ENCODE measurements at regions not wholly inside any gene's neighbourhood (a gene's known extent, or its start where the extent isn't known, plus 50 kb on each side); places are given as distances from the start of the nearest gene placed in this dataset.
"Not testable (repeated sequence)": the region's sequence is repeated elsewhere in the genome, so short reads cannot be mapped to it uniquely, and the experiment has no call there.

GRCh38 chr5:66284588-66285342, 140.7 kb downstream of the SREK1 start:
- Histone ChIP-seq H3K36me3 (ENCODE audit: control insufficient read depth, insufficient read depth, low read length) (no peaks in the 10 kb centered on the region), H3K4me3 (replicated peaks; ENCODE audit: low read depth, low read length) (no peak overlapping the region), H3K27me3 (replicated peaks; ENCODE audit: control insufficient read depth, insufficient read depth, low read length) (no peaks in the 10 kb centered on the region)
- TF ChIP-seq, protein P1, sequence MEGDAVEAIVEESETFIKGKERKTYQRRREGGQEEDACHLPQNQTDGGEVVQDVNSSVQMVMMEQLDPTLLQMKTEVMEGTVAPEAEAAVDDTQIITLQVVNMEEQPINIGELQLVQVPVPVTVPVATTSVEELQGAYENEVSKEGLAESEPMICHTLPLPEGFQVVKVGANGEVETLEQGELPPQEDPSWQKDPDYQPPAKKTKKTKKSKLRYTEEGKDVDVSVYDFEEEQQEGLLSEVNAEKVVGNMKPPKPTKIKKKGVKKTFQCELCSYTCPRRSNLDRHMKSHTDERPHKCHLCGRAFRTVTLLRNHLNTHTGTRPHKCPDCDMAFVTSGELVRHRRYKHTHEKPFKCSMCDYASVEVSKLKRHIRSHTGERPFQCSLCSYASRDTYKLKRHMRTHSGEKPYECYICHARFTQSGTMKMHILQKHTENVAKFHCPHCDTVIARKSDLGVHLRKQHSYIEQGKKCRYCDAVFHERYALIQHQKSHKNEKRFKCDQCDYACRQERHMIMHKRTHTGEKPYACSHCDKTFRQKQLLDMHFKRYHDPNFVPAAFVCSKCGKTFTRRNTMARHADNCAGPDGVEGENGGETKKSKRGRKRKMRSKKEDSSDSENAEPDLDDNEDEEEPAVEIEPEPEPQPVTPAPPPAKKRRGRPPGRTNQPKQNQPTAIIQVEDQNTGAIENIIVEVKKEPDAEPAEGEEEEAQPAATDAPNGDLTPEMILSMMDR (IDR thresholded peaks at IDR 0.05; ENCODE audit: insufficient read depth, low read length, poor library complexity, severe bottlenecking): no peak
- no peak for DNase-seq (ENCODE audit: extremely low read depth, insufficient read length)

DNA sequence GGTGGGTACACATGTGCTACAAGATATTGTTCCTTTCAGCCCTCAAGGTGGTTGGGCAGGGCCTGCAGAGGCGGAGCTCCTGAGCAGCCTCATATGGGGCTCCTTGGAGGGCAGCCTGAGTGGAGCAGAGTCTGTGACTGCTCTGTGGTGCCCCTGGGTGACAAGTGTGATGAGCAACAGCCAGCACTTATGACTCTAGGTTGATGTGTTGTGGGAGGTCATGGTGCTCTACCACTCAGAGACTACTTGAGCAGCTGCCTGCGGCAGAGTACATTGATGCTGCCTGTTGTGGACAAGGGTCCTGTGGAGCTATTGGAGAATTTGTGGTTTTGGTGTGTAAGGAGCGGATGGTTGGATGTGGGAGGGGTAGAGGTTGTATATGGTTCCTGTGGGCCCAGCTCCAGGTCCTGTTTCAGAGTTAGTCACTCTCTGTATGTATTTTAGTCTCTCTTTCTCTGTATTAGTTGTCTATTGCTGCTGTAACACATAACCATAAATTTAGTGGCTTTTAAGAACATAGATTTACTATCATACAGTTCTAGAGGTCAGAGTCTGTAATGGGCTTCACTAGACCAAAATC, 141.3 kb downstream of the SREK1 start:
- no peak for DNase-seq (ENCODE audit: extremely low read depth, insufficient read length)
- Histone ChIP-seq H3K27me3 (replicated peaks; ENCODE audit: control insufficient read depth, insufficient read depth, low read length) (no peaks in the 10 kb centered on the region), H3K36me3 (ENCODE audit: control insufficient read depth, insufficient read depth, low read length) (no peaks in the 10 kb centered on the region), H3K4me3 (replicated peaks; ENCODE audit: low read depth, low read length) (no peak overlapping the region)
- TF ChIP-seq, protein P1 (IDR thresholded peaks at IDR 0.05; ENCODE audit: insufficient read depth, low read length, poor library complexity, severe bottlenecking): no peak

GRCh38 chr5:66291771-66292170, 147.7 kb downstream of the SREK1 start:
- H3K4me3 ChIP-seq (replicated peaks; ENCODE audit: low read depth, low read length): no peak overlapping the region
- DNase-seq (ENCODE audit: extremely low read depth, insufficient read length): no peak
- H3K27me3 ChIP-seq (replicated peaks; ENCODE audit: control insufficient read depth, insufficient read depth, low read length): no peaks in the 10 kb centered on the region; the same call in none of the 2 replicates
- TF ChIP-seq, protein P1 (IDR thresholded peaks at IDR 0.05; ENCODE audit: insufficient read depth, low read length, poor library complexity, severe bottlenecking): no peak
- no peaks in the 10 kb centered on the region for H3K36me3 ChIP-seq (ENCODE audit: control insufficient read depth, insufficient read depth, low read length)

DNA sequence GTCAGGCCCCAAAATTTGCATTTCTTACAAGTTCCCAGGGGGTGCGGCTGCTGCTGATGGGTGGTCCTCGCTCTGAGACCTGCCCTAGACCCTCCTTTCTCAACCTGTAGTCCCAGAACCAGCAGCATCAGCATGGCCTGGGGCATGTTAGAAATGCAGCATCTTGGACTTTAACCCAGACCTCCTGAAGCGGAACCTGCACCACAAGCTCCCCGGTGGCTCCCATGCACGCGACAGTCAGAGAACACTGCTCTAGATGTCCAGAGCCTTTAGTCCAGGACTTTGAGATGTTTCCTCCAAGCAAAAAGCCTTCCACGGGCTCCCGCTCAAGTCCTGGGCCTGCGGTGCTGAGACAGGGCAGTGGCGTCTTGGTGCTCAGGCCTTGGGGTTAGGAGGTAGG, 149.8 kb downstream of the SREK1 start:
- not testable (repeated sequence) for DNase-seq (ENCODE audit: extremely low read depth, insufficient read length); H3K36me3 ChIP-seq (ENCODE audit: control insufficient read depth, insufficient read depth, low read length)

DNA sequence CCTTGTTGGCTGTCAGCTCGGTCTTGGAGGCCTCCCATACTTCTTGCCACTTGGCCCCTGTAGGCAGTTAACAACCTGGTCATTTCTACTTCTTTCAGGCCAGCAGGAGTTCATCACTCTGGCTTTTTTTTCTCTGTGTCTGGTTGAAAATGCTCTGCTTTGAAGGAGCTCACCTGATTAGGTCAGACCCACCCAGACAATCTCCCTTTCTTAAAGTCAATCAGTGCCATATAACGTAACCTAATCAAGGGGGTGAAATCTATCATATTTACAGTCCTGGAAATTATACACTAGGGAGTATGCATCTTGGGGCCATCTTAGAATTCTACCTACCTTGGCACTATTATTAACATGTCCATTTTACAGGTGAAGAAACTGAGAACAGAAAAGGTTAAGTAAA, 155.4 kb downstream of the SREK1 start:
- no peak overlapping the region for H3K4me3 ChIP-seq (replicated peaks; ENCODE audit: low read depth, low read length)
- H3K36me3 ChIP-seq (ENCODE audit: control insufficient read depth, insufficient read depth, low read length): no peaks in the 10 kb centered on the region
- DNase-seq (ENCODE audit: extremely low read depth, insufficient read length): no peak
- TF ChIP-seq, protein P1 (IDR thresholded peaks at IDR 0.05; ENCODE audit: insufficient read depth, low read length, poor library complexity, severe bottlenecking): no peak
- H3K27me3 ChIP-seq (replicated peaks; ENCODE audit: control insufficient read depth, insufficient read depth, low read length): no peaks in the 10 kb centered on the region; the same call in none of the 2 replicates

More for the DNA sequence above, 149.8 kb downstream of the SREK1 start:
- H3K27me3 ChIP-seq (replicated peaks; ENCODE audit: control insufficient read depth, insufficient read depth, low read length); H3K4me3 ChIP-seq (replicated peaks; ENCODE audit: low read depth, low read length): not testable (repeated sequence)

DNA sequence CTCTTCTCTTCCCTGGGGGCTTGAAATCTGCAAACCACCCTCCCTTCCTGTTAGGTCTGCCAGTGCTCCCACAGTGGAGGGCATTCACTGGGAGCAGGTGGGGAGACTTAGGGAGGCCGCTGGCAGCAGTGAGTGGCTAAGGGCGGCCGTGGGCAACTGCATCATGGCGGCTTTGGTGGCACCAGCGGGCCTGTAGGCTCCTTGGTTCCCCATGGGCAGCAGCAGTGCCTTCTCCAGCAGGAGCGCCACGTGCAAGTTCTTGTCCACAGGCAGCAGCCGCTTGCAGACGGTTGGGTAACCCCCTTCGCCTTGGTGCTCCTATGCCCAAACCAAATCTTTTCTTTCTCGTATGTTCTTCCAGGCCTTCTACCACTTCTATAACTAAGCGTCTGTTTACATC, 158.2 kb downstream of the SREK1 start:
- Histone ChIP-seq H3K4me3 (replicated peaks; ENCODE audit: low read depth, low read length) (no peak overlapping the region), H3K27me3 (replicated peaks; ENCODE audit: control insufficient read depth, insufficient read depth, low read length) (no peaks in the 10 kb centered on the region; the same call in 1 of the 2 replicates), H3K36me3 (ENCODE audit: control insufficient read depth, insufficient read depth, low read length) (no peaks in the 10 kb centered on the region)
- TF ChIP-seq, protein P1 (IDR thresholded peaks at IDR 0.05; ENCODE audit: insufficient read depth, low read length, poor library complexity, severe bottlenecking): no peak
- no peak for DNase-seq (ENCODE audit: extremely low read depth, insufficient read length)

All from GM06990 (cell line).